Stimulated activated CD4-positive, alpha-beta T cell treated with anti-CD3 and anti-CD28 coated beads, Interleukin-2, amount 100 ng/mL, for 24 hours (primary cell): ENCODE measurements at regions not wholly inside any gene's neighbourhood (a gene's known extent, or its start where the extent isn't known, plus 50 kb on each side); places are given as distances from the start of the nearest gene placed in this dataset.
"Not testable (repeated sequence)": the region's sequence is repeated elsewhere in the genome, so short reads cannot be mapped to it uniquely, and the experiment has no call there.

ENCODE experiments used
- DNase-seq, 2 donors: peaks; one replicate each; pipeline ENCODE4 v3.0.0-alpha.2; 2020

DNA sequence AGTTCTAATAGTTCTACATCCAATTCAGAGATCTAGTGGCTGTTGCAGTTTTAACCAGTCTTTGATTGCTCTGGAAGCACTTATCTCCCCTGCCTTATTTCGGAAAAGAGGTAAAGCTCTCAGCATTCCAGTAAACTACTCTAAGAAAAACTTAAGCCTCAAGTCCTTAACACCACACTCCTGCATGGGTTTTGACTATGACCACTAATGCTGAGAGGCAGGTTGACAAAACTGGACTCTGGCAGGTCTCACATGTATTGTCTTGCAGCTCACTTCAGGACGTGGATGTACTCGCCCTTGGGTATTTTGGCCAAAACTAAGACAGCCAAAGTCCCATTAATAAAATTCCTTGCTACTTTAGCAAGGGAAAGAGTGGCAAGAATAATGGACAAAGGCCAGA is 405.9 kb upstream of the GRM7 start:
- no peak for DNase-seq

- no peak for DNase-seq
These were observed 393.7 kb upstream of the GRM7 start for GRCh38 chr3:6467186-6467585.

DNA sequence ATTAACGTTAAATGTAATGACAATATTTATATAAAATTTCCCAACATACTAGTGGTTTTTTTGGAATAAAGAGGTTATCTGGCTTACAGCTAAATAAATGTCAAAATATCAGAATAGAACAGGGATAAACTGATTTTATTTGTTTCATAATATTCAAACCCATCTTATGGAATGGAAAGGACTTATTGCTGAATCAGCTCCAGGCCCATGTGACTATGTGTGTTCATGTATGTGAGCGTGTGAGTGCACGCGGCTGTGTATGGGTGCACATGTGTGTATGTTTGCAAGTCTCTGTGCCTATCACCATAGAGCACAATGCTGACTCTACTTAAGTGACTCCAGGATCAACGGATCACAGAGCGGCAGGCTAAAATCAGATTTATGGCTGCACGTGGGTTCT is 392.3 kb upstream of the GRM7 start:
- no peak for DNase-seq

DNA sequence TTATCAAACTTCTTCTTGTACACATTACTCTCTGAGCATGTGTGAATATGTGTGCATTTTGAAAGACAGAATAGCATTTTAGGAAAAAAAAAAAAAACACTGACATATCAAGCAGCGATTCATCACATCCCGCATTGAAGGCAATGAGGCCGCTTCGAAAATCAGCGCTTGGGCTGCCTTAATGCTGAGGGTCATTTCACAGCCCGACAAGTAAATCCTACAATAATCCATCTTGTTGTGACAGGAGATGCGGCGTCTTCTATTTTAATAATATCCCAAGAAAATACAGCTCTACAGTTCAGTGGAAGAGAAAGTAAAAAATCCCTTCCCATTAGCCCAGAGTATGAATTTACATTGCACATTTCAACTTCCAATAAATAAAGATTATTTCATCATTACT is 389.2 kb upstream of the GRM7 start:
- no peak for DNase-seq

GRCh38 chr3:6490487-6491327 is 370.2 kb upstream of the GRM7 start:
- not testable (repeated sequence) for DNase-seq

GRCh38 chr3:6491768-6492167 is 369.1 kb upstream of the GRM7 start:
- no peak for DNase-seq

GRCh38 chr3:6492306-6492705 is 368.6 kb upstream of the GRM7 start:
- no peak for DNase-seq

DNA sequence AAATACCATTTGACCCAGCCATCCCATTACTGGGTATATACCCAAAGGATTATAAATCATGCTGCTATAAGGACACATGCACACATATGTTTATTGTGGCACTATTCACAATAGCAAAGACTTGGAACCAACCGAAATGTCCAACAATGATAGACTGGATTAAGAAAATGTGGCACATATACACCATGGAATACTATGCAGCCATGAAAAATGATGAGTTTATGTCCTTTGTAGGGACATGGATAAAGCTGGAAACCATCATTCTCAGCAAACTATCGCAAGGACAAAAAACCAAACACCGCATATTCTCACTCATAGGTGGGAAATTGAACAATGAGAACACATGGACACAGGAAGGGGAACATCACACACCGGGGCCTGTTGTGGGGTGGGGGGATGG is 362.0 kb upstream of the GRM7 start:
- DNase-seq = not testable (repeated sequence)

- no peak for DNase-seq
These were observed 356.6 kb upstream of the GRM7 start for GRCh38 chr3:6504347-6504746.

DNA sequence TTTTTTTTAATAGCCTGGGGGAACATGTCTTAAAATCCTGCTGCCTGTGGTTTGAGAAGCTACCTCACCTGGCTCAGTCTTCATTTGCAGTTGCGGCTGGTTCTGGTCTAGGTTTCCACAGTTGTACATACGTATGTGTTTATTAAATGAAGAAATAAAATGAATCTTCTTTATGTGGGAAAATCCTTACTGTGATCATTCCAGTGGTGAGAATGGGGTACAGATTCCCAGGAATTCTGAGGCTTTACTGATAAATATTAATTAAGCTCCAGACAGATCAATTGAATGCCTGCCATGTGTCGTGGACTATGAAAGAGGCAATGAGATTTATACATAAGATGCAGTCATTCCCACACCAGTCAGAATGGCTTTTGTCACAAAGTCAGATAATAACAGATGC is 356.1 kb upstream of the GRM7 start:
- no peak for DNase-seq

DNA sequence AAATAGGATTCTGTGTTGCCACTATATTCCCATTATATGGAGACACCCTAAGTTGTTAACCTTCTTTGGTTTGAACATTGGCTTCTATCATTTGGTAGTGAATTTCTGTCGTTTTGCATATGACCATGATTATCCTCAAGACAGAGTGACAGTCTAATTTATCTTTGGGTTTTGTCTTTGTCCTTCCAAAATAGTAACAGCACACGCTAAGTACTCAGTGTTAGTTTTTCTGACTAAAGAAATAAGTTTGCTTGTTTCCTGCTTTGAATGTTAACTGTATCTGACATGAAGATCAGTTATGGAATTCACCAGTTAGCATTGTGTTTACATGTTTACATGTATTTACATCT is 352.5 kb upstream of the GRM7 start:
- DNase-seq = no peak

- no peak for DNase-seq
These were observed 351.3 kb upstream of the GRM7 start for GRCh38 chr3:6509576-6509975.

GRCh38 chr3:6510713-6511112 is 350.2 kb upstream of the GRM7 start:
- no peak for DNase-seq

DNA sequence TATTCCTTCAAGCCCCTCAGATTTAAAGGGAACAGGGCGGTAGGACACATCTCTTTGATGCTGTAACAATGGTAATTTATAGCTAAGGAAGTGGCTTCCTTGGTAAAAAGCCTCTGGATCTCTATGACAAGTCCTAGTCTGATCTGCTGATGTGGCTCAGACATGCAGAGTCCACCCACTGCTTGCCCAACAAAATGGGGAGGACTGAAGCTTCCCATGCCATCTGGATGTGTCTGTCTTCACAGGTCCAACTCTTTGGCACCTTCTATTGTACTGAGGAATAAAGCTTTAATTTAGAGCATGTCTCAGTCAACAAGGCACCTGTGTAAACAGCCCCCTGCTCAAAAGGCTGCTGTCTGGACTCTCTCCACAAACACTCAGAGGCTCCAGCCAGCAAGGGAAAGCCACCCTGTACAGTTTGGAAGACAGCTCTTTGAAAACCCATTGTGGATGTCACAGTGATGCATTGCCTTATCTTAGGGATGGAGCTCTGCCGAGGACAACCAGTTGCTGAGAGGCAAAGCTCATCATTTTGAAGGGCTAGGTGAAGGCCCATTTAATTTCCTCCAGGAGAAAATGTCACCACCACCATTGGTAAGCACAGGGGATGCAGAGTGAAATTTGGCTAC is 348.6 kb upstream of the GRM7 start:
- no peak for DNase-seq

DNA sequence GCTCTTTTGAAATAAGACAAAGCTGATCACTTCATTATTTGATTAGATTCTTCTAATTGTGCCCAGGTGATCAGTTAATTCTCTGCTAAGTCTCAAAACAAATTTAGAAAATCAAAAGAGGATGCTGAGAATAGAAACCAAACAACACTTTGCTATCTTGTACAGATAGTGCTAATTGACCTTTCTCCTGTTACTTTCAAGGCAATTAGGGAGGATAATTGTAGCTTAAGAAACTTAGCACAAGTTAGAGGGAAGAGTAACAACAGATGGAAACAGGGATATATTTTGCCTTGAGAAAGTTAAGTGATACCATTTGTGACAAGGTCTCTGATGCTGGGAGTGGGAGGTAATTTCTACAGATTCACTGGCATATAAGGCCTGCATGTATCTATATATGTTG is 344.8 kb upstream of the GRM7 start:
- no peak for DNase-seq

- no peak for DNase-seq
These were observed 344.2 kb upstream of the GRM7 start for GRCh38 chr3:6516694-6517093.

DNA sequence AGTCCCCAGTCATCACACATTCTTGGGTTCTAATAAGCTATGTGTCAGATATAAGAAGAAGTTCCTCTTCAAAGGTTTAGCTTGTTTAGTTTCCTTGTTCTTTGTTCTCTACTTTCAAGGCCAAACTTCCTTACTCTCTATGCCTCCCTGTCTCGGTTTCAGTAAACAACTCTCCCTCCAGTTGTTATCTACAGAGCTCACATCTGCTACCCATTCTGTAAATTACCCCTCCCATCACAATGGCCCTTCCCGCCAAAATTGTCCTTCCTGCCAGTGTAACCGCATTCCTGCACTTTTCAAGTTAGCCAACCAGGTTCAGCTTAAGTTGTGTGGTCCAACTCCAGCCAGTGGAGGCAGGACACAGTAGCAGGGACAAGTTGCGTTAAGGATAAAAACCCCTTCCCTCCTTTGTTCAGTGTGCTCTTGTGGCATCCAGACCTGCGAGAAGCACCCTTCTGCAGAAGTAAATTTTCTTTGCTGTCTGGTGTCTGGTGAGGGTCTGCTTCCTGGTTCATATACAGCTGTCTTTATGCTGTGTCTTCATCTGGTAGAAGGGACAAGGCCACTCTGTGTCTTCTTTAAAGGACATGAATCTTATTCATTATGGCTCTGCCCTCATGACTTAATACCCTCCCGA is 342.1 kb upstream of the GRM7 start:
- DNase-seq = no peak

- DNase-seq = no peak
These were observed 339.4 kb upstream of the GRM7 start for GRCh38 chr3:6521369-6522113.

GRCh38 chr3:6522191-6522590 is 338.7 kb upstream of the GRM7 start:
- no peak for DNase-seq

DNA sequence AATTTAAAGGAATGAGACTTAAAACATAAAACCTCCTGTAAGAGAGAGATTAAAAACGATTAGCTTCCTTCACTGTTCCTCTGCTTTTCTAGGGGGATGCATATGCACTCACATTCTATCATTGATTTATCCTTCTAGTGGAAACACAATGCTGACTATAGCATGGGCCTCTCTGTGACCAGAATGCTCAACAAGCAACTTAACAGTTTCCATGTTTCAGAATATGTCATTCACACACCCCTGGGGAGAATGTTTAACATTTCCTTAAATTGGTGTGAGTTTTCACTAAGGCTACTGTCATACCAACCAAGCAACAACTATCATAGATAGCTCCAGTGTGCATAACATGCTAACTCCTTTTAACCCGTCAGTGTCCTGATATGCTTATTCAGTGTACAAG is 337.9 kb upstream of the GRM7 start:
- no peak for DNase-seq

DNA sequence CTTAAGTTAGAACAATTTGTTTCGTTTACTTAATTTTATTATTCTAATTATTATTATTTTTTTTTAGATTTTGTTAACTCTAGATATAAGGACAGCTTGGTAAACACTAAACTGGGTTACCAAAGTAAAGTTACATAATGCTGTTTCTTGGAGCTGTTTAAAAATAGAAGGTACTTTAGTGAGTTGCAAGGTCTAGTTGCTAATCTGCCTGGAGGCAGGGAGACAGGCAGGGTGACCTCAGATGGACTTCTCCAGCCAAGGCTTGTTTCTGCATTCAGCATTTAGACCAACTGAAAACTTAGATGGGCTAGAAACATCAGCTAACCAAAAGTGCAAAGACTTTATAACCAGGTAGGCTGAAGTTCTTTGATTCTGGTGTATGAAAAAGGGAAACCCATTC is 336.4 kb upstream of the GRM7 start:
- DNase-seq = no peak

DNA sequence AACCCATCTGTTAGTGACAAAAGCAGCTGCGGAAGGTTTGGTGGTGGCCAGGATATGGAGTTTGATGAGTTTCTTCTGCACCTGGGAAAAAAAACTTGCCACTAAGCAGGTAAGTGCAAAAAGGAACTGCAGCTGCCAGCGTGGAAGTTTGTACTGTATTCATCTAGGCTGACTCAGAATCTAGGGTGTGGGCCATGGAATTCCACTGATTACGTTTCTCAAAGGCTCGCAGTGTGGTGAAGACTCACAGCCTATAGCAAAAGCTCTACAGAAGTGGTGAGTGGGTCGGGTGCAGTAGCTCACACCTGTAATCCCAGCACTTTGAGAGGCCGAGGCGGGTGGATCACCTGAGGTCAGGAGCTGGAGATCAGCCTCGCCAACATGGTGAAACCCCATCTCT is 334.6 kb upstream of the GRM7 start:
- no peak for DNase-seq

DNA sequence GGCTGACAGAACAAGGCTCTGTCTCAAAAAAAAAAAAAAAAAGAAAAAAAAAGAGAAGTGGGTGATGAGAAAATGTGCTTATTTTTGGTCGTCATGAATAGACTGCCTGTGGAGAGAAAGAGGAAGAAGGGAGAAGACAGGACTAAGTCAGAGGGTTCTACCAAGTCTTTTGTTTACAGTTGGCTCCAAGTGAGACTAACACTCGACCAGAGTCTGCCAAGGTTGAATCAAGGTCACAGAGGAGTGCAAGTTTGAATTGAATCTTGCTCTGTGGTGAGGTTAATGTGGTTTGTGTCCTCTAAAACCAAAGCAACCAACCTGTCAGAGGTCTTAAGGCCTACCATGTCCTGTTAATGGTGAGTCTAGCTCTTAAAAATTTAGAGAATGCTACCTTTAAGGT is 334.1 kb upstream of the GRM7 start:
- DNase-seq = no peak

- no peak for DNase-seq
These were observed 332.0 kb upstream of the GRM7 start for GRCh38 chr3:6528951-6529350.
